ENCODE measurements at regions not wholly inside any gene's neighbourhood (a gene's known extent, or its start where the extent isn't known, plus 50 kb on each side); places are given as distances from the start of the nearest gene placed in this dataset.

- TF ChIP-seq, protein P1, sequence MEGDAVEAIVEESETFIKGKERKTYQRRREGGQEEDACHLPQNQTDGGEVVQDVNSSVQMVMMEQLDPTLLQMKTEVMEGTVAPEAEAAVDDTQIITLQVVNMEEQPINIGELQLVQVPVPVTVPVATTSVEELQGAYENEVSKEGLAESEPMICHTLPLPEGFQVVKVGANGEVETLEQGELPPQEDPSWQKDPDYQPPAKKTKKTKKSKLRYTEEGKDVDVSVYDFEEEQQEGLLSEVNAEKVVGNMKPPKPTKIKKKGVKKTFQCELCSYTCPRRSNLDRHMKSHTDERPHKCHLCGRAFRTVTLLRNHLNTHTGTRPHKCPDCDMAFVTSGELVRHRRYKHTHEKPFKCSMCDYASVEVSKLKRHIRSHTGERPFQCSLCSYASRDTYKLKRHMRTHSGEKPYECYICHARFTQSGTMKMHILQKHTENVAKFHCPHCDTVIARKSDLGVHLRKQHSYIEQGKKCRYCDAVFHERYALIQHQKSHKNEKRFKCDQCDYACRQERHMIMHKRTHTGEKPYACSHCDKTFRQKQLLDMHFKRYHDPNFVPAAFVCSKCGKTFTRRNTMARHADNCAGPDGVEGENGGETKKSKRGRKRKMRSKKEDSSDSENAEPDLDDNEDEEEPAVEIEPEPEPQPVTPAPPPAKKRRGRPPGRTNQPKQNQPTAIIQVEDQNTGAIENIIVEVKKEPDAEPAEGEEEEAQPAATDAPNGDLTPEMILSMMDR (IDR thresholded peaks at IDR 0.05; ENCODE audit: insufficient read depth, low read length): no peak
- TF ChIP-seq POLR2AphosphoS5 (IDR thresholded peaks at IDR 0.05; ENCODE audit: low read depth) (no peak), GABPA (IDR thresholded peaks at IDR 0.05; ENCODE audit: low read depth) (no peak)
- TF ChIP-seq, protein P2, sequence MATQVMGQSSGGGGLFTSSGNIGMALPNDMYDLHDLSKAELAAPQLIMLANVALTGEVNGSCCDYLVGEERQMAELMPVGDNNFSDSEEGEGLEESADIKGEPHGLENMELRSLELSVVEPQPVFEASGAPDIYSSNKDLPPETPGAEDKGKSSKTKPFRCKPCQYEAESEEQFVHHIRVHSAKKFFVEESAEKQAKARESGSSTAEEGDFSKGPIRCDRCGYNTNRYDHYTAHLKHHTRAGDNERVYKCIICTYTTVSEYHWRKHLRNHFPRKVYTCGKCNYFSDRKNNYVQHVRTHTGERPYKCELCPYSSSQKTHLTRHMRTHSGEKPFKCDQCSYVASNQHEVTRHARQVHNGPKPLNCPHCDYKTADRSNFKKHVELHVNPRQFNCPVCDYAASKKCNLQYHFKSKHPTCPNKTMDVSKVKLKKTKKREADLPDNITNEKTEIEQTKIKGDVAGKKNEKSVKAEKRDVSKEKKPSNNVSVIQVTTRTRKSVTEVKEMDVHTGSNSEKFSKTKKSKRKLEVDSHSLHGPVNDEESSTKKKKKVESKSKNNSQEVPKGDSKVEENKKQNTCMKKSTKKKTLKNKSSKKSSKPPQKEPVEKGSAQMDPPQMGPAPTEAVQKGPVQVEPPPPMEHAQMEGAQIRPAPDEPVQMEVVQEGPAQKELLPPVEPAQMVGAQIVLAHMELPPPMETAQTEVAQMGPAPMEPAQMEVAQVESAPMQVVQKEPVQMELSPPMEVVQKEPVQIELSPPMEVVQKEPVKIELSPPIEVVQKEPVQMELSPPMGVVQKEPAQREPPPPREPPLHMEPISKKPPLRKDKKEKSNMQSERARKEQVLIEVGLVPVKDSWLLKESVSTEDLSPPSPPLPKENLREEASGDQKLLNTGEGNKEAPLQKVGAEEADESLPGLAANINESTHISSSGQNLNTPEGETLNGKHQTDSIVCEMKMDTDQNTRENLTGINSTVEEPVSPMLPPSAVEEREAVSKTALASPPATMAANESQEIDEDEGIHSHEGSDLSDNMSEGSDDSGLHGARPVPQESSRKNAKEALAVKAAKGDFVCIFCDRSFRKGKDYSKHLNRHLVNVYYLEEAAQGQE (IDR thresholded peaks at IDR 0.05; ENCODE audit: insufficient replicate concordance, low read depth): no peak
Observed at GRCh38 chr13:69178000-69178399, 929.6 kb upstream of the ATXN8OS start.

Data from HL-60 (cell line).